ENCODE measurements at regions not wholly inside any gene's neighbourhood (a gene's known extent, or its start where the extent isn't known, plus 50 kb on each side); places are given as distances from the start of the nearest gene placed in this dataset.
"Not testable (repeated sequence)": the region's sequence is repeated elsewhere in the genome, so short reads cannot be mapped to it uniquely, and the experiment has no call there.

GRCh38 chr6:6818078-6818639 is 229.6 kb downstream of the LY86 start:
- DNase-seq = no peak

GRCh38 chr6:6820641-6821238 is 232.2 kb downstream of the LY86 start:
- no peak for DNase-seq

- DNase-seq = no peak
These were observed 233.2 kb downstream of the LY86 start for GRCh38 chr6:6821639-6822261.

DNA sequence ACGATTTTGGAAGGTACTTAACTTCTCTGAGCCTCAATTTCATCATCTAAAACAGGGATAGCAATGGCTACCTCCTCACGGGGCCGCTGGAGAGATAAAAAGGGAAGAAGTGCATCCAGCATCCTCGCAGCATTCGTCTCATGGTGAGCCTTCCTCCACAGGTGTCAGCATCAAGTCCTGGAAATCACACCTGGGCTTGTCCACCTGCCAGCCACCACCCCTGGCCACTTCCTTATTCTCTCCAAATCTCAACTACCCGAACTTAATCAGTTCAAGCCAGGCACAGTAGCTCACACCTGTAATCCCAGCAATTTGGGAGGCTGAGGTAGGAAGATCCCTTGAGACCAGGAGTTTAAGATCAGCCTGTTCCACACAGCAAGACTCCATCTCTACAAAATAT is 234.5 kb downstream of the LY86 start:
- no peak for DNase-seq

GRCh38 chr6:6823568-6824224 is 235.2 kb downstream of the LY86 start:
- DNase-seq = no peak

DNA sequence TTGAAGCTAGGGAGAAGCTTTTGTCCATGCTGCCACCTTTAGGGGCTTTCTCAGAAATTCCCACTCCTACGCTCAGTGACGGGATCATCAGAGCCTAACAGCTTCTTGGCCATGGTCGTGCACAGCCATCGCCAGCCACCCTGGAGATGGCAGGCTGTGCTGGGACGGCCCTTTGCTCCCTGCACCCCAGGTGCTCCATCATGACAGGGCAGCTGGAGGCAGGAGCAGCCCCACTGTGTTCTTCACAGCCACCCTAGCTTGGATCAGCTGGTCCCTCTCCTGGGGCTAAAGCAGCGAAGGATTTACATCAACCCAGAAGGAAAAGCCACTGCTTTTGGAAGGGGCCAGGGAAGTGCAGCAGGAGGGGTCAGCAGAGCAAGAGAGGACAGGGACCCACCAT is 235.9 kb downstream of the LY86 start:
- DNase-seq = no peak

DNA sequence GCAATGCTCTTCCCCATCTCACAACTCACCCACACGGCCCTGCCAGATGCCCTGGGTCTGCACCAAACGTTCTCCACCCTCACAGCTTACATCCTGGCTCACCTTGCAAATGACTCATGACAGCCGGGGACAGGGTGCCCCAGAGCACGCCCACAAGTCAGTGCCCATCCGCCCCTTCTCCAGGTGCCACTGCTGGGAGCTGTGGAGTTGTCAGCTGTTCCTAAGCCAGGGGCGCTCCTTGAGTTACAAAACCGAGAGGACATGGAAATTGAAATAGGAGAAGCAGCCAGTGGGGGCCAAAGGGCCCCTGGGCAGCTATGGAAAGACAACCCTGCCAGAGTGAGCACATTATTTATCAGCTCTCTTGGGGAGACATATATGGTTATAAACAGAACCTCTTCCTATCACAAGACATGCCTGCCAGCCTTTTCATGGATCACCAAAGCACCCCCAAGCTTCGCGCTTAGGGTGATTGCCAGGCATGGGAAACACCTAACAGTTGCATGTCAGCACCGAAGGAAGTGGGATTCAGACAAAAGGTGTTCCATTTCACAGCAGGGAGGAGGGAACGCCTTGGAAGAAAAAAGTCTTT is 236.8 kb downstream of the LY86 start:
- no peak for DNase-seq

GRCh38 chr6:6826095-6826901 is 237.8 kb downstream of the LY86 start:
- DNase-seq = peak; percentile 51

DNA sequence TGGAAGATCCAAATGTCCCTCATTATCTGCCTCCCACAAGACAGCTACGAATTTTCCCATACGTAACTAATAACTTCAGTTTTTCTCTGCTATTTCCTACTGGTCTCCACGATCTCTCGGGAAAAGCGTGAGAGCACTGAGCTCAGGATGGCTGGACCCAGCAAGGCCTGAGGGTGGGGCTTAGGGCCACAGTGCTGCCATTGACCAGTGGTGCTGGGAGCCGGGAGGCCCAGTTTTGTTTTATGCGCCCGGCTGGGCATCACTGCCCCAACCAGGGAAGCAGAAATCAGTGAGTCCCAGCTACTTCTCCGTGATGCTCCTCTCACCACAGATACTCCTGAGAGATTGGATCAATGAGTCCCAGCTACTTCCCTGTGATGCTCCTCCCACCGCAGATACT is 238.4 kb downstream of the LY86 start:
- DNase-seq = no peak

DNA sequence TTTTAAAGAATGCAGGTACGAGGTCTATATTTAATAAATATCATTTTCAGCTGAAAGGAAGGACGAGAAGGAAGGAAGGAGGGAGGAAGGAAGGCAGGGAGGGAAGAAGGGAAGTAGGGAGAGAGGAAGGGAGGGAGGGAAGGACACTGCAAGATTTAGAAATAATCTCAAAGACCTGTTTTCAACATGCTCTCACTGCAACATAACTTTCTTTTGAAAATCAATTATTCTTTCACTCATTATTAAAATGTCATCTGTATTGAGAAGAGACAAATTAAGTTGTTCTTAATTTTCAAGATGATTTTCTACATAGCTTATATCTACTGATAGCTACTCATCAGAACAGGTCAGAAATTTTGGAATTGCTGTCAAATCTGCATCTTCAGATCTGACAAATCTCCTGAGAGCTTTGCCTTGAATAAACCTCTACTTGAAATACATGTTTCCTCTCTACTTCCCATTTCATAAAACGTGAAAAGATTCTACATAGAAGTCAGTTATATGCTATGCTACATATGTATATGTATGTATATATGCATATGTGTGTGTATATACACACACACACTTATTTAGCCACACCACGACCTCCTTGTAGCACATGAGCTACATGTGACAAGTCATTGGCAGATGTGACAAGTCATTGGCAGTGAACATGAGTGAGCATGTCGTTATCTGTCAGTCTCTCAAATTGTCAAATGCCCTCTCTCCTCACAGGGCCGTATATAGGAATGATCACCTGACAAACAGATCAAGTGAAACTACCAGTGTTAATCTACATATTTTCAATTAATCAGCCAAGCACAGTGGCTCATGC is 241.6 kb downstream of the LY86 start:
- no peak for DNase-seq

DNA sequence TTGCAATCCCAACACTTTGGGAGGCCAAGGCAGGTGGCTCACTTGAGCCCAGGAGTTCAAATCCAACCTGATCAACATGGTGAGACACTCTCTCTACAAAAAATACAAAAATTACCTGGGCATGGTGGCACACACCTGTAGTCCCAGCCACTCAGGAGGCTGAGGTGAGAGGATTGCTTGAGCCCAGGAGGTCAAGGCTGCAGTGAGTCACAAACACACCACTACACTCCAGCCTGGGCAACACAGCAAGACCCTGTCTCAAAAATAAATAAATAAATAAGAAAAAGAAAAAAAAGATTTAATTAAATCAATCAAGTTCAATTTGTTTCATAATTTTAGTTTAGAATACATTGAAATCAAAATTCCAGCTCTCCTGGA is 242.2 kb downstream of the LY86 start:
- DNase-seq = not testable (repeated sequence)

GRCh38 chr6:6832439-6832838 is 243.9 kb downstream of the LY86 start:
- DNase-seq = no peak

GRCh38 chr6:6834356-6835222 is 246.1 kb downstream of the LY86 start:
- DNase-seq = no peak

- no peak for DNase-seq
These were observed 246.6 kb downstream of the LY86 start for GRCh38 chr6:6835223-6835503.

- no peak for DNase-seq
These were observed 248.3 kb downstream of the LY86 start for GRCh38 chr6:6836609-6837406.

GRCh38 chr6:6837541-6838080 is 249.1 kb downstream of the LY86 start:
- no peak for DNase-seq

DNA sequence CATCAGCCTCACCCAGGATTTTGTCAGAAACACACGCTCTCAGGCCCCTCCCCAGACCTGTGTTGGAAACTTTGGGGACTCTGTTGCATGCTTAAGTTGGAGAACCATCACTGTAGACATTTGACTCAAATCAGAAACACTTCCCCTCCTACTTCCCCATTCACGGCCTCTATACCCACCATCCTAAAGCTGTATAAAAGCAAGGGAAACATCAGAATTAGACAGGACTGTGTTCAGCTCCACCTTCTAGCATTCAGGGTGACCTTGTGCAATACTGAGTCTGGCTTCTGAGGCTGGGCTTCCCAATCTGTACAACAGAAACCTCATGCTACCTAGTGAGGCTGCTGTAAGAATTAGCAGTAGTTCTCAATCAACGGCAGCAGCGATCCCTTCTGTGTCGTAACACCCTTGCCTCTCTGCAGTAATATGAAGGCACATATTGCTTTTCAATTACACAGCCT is 252.3 kb downstream of the LY86 start:
- no peak for DNase-seq

GRCh38 chr6:6841571-6841970 is 253.1 kb downstream of the LY86 start:
- DNase-seq = no peak

GRCh38 chr6:6842291-6842690 is 253.8 kb downstream of the LY86 start:
- no peak for DNase-seq

- DNase-seq = no peak
These were observed 254.6 kb downstream of the LY86 start for GRCh38 chr6:6843057-6843627.

All from activated CD4-positive, alpha-beta T cell treated with anti-CD3 and anti-CD28 coated beads, Interleukin-2, Interleukin-6, amounts not matched to agents 100 ng/mL and 50 ng/mL, durations not matched to agents 16 hours and 8 hours (primary cell).